ENCODE measurements at regions not wholly inside any gene's neighbourhood (a gene's known extent, or its start where the extent isn't known, plus 50 kb on each side); places are given as distances from the start of the nearest gene placed in this dataset.
"Not testable (repeated sequence)": the region's sequence is repeated elsewhere in the genome, so short reads cannot be mapped to it uniquely, and the experiment has no call there.

DNA sequence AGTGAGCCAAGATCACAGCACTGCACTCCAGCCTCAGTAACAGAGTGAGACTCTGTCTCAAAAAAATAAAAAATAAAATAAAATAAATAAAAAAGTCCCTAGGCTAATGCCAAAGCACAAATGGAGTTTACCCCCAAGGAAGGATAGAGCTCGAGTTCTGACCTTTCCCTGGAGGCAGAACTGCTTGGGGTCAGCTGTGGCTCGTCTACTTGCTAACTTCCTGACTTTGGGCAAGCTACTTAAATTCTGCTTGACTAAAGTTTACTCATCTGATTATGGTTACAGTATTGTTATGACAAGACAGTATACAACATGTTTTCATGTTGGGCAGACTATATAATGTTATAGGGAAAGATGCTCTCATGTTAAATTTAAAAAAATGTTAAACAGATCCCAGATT lies 359.2 kb downstream of the DNAH5 start:
- Histone ChIP-seq H3K4me3 (ENCODE audit: low read depth in 1 of 2, low read length in 2 of 2) (no peak overlapping the region), H2AFZ (ENCODE audit: low read depth, low read length) (no peak overlapping the region), H3K27me3 (ENCODE audit: insufficient read depth, low read length, poor library complexity) (no peaks in the 10 kb centered on the region), H3K4me2 (ENCODE audit: insufficient read depth, low read length) (no peak overlapping the region), H3K9me3 (ENCODE audit: insufficient read depth, low read length, severe bottlenecking) (no peaks in the 10 kb centered on the region), H3K4me1 (ENCODE audit: insufficient read depth, low read length) (no peaks in the 10 kb centered on the region), H3K36me3 (ENCODE audit: insufficient read depth, low read length) (no peaks in the 10 kb centered on the region), H3K27ac (ENCODE audit: low read length) (no peak overlapping the region), H4K20me1 (ENCODE audit: insufficient read depth, low read length) (no peaks in the 10 kb centered on the region), H3K79me2 (ENCODE audit: insufficient read depth, low read length) (no peaks in the 10 kb centered on the region), H3K9ac (ENCODE audit: low read depth, low read length) (no peak overlapping the region)
- TF ChIP-seq EZH2 (IDR thresholded peaks at IDR 0.05; ENCODE audit: borderline replicate concordance, low read depth, low read length, severe bottlenecking): no peak
- TF ChIP-seq, protein P1, sequence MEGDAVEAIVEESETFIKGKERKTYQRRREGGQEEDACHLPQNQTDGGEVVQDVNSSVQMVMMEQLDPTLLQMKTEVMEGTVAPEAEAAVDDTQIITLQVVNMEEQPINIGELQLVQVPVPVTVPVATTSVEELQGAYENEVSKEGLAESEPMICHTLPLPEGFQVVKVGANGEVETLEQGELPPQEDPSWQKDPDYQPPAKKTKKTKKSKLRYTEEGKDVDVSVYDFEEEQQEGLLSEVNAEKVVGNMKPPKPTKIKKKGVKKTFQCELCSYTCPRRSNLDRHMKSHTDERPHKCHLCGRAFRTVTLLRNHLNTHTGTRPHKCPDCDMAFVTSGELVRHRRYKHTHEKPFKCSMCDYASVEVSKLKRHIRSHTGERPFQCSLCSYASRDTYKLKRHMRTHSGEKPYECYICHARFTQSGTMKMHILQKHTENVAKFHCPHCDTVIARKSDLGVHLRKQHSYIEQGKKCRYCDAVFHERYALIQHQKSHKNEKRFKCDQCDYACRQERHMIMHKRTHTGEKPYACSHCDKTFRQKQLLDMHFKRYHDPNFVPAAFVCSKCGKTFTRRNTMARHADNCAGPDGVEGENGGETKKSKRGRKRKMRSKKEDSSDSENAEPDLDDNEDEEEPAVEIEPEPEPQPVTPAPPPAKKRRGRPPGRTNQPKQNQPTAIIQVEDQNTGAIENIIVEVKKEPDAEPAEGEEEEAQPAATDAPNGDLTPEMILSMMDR (IDR thresholded peaks at IDR 0.05; ENCODE audit: borderline replicate concordance, extremely low read depth, low read length, poor library complexity, severe bottlenecking): no peak
- DNase-seq (no peak), ATAC-seq (ENCODE audit: insufficient read depth, low read depth) (no peak)

DNA sequence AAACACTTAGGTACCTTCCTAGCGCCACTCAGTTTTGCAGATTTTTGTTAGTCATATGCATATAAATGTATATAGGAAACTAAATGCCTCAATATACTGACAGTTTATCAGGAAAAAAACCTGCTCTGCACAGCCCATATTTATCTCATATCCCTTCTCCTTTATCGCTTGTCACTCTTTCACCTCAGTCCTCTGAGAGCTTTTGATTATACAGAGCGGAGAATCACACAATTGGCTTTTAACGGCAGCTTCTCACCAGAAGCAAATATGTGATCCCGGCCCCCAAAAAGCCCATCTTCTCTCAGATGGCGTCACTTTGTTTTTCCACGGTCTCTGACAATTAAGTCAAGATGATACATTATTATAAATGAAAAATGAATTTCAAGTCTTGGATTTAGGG lies 362.6 kb downstream of the DNAH5 start:
- no peak overlapping the region for H3K4me2 ChIP-seq (ENCODE audit: insufficient read depth, low read length)
- H3K9ac ChIP-seq (ENCODE audit: low read depth, low read length): no peak overlapping the region
- no peak overlapping the region for H3K4me3 ChIP-seq (ENCODE audit: low read depth in 1 of 2, low read length in 2 of 2)
- H3K27me3 ChIP-seq (ENCODE audit: insufficient read depth, low read length, poor library complexity): no peaks in the 10 kb centered on the region
- H2AFZ ChIP-seq (ENCODE audit: low read depth, low read length): no peak overlapping the region
- no peak overlapping the region for H3K27ac ChIP-seq (ENCODE audit: low read length)
- no peak for TF ChIP-seq EZH2 (IDR thresholded peaks at IDR 0.05; ENCODE audit: borderline replicate concordance, low read depth, low read length, severe bottlenecking)
- TF ChIP-seq, protein P1 (IDR thresholded peaks at IDR 0.05; ENCODE audit: borderline replicate concordance, extremely low read depth, low read length, poor library complexity, severe bottlenecking): no peak
- no peaks in the 10 kb centered on the region for H3K36me3 ChIP-seq (ENCODE audit: insufficient read depth, low read length)
- H4K20me1 ChIP-seq (ENCODE audit: insufficient read depth, low read length): no peaks in the 10 kb centered on the region
- H3K4me1 ChIP-seq (ENCODE audit: insufficient read depth, low read length): no peaks in the 10 kb centered on the region
- H3K79me2 ChIP-seq (ENCODE audit: insufficient read depth, low read length): no peaks in the 10 kb centered on the region
- no peaks in the 10 kb centered on the region for H3K9me3 ChIP-seq (ENCODE audit: insufficient read depth, low read length, severe bottlenecking)
- ATAC-seq (ENCODE audit: insufficient read depth, low read depth) (no peak), DNase-seq (no peak)

DNA sequence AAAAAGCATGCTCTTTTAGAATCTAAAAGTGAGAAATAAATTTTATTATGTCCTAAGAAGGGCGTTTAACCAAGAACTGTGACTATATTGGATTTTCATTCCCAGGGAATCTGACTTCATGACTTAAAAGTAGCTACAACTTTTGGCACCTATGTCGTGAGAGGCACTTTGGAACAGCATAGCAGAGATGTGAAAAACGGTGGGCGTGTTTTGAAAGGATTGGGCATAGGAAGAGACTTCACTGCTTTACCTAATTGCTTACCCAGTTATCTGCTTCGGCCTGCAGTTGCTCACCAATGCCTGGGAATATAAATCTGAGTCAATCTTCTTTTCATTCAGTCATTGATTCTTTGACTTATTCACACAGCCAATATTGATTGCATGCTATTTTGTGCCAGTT lies 363.4 kb downstream of the DNAH5 start:
- no peak overlapping the region for H2AFZ ChIP-seq (ENCODE audit: low read depth, low read length)
- H3K27ac ChIP-seq (ENCODE audit: low read length): no peak overlapping the region
- H3K79me2 ChIP-seq (ENCODE audit: insufficient read depth, low read length): no peaks in the 10 kb centered on the region
- no peak overlapping the region for H3K9ac ChIP-seq (ENCODE audit: low read depth, low read length)
- H3K4me2 ChIP-seq (ENCODE audit: insufficient read depth, low read length): no peak overlapping the region
- no peaks in the 10 kb centered on the region for H3K4me1 ChIP-seq (ENCODE audit: insufficient read depth, low read length)
- no peaks in the 10 kb centered on the region for H4K20me1 ChIP-seq (ENCODE audit: insufficient read depth, low read length)
- no peaks in the 10 kb centered on the region for H3K9me3 ChIP-seq (ENCODE audit: insufficient read depth, low read length, severe bottlenecking)
- H3K36me3 ChIP-seq (ENCODE audit: insufficient read depth, low read length): no peaks in the 10 kb centered on the region
- no peak for DNase-seq
- H3K27me3 ChIP-seq (ENCODE audit: insufficient read depth, low read length, poor library complexity): no peaks in the 10 kb centered on the region
- no peak for ATAC-seq (ENCODE audit: insufficient read depth, low read depth)
- no peak overlapping the region for H3K4me3 ChIP-seq (ENCODE audit: low read depth in 1 of 2, low read length in 2 of 2)
- TF ChIP-seq, protein P1 (IDR thresholded peaks at IDR 0.05; ENCODE audit: borderline replicate concordance, extremely low read depth, low read length, poor library complexity, severe bottlenecking): no peak
- TF ChIP-seq EZH2 (IDR thresholded peaks at IDR 0.05; ENCODE audit: borderline replicate concordance, low read depth, low read length, severe bottlenecking): no peak

DNA sequence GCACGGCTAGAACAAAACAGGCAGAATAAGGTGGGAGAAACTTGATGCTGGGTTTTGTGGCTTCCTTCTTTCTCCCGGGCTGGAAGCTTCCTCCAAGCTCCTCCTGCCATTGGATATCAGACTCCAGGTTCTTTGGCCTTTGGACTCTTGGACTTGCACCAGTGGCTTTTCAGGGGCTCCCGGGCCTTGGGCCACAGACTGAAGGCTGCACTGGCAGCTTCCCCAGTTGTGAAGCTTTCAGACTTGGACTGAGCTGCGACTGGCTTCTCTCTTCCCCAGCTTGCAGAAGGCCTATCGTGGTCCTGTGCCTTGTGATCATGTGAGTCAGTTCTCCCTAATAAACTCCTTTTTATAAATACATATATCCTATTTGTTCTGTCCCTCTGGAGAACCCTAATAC lies 364.4 kb downstream of the DNAH5 start:
- Histone ChIP-seq H3K4me3 (ENCODE audit: low read depth in 1 of 2, low read length in 2 of 2) (no peak overlapping the region), H2AFZ (ENCODE audit: low read depth, low read length) (no peak overlapping the region), H3K79me2 (ENCODE audit: insufficient read depth, low read length) (no peaks in the 10 kb centered on the region), H3K4me2 (ENCODE audit: insufficient read depth, low read length) (no peak overlapping the region), H3K9me3 (ENCODE audit: insufficient read depth, low read length, severe bottlenecking) (no peaks in the 10 kb centered on the region), H3K36me3 (ENCODE audit: insufficient read depth, low read length) (no peaks in the 10 kb centered on the region), H3K27me3 (ENCODE audit: insufficient read depth, low read length, poor library complexity) (no peaks in the 10 kb centered on the region), H3K4me1 (ENCODE audit: insufficient read depth, low read length) (no peaks in the 10 kb centered on the region), H3K9ac (ENCODE audit: low read depth, low read length) (no peak overlapping the region), H3K27ac (ENCODE audit: low read length) (no peak overlapping the region), H4K20me1 (ENCODE audit: insufficient read depth, low read length) (no peaks in the 10 kb centered on the region)
- DNase-seq (no peak), ATAC-seq (ENCODE audit: insufficient read depth, low read depth) (no peak)
- TF ChIP-seq EZH2 (IDR thresholded peaks at IDR 0.05; ENCODE audit: borderline replicate concordance, low read depth, low read length, severe bottlenecking): no peak
- TF ChIP-seq, protein P1 (IDR thresholded peaks at IDR 0.05; ENCODE audit: borderline replicate concordance, extremely low read depth, low read length, poor library complexity, severe bottlenecking): no peak

DNA sequence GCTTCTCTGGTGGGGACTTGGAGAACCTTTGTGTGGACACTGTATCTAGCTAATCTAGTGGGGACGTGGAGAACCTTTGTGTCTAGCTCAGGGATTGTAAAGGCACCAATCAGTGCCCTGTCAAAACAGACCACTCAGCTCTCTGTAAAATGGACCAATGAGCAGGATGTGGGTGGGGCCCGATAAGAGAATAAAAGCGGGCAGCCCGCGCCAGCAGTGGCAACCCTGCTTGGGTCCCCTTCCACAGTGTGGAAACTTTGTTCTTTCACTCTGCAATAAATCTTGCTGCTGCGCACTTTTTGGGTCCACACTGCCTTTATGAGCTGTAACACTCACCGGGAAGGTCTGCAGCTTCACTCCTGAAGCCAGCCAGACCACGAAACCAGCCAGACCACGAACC lies 365.4 kb downstream of the DNAH5 start:
- DNase-seq; ATAC-seq (ENCODE audit: insufficient read depth, low read depth); H3K27ac ChIP-seq (ENCODE audit: low read length); H3K4me1 ChIP-seq (ENCODE audit: insufficient read depth, low read length); H3K9ac ChIP-seq (ENCODE audit: low read depth, low read length); H4K20me1 ChIP-seq (ENCODE audit: insufficient read depth, low read length); H2AFZ ChIP-seq (ENCODE audit: low read depth, low read length); H3K9me3 ChIP-seq (ENCODE audit: insufficient read depth, low read length, severe bottlenecking); H3K4me2 ChIP-seq (ENCODE audit: insufficient read depth, low read length); H3K4me3 ChIP-seq (ENCODE audit: low read depth in 1 of 2, low read length in 2 of 2); H3K79me2 ChIP-seq (ENCODE audit: insufficient read depth, low read length); H3K36me3 ChIP-seq (ENCODE audit: insufficient read depth, low read length); H3K27me3 ChIP-seq (ENCODE audit: insufficient read depth, low read length, poor library complexity): not testable (repeated sequence)
